DND-41 (cell line): ENCODE measurements at regions not wholly inside any gene's neighbourhood (a gene's known extent, or its start where the extent isn't known, plus 50 kb on each side); places are given as distances from the start of the nearest gene placed in this dataset.

Source experiments
- EZH2 ChIP-seq: IDR thresholded peaks from 3 replicates; pipeline ENCODE4 v1.6.1; 2012; ENCODE audit warnings: borderline replicate concordance, low read depth, mild to moderate bottlenecking, moderate library complexity, low read length, inconsistent platforms; ENCODE audit not compliant: severe bottlenecking
- TF ChIP-seq, protein P1 (sequence below): IDR thresholded peaks from 2 replicates; pipeline ENCODE4 v1.5.1; 2012; ENCODE audit warnings: borderline replicate concordance, low read length, moderate library complexity, mild to moderate bottlenecking; ENCODE audit not compliant: poor library complexity, severe bottlenecking; ENCODE audit errors: extremely low read depth

DNA sequence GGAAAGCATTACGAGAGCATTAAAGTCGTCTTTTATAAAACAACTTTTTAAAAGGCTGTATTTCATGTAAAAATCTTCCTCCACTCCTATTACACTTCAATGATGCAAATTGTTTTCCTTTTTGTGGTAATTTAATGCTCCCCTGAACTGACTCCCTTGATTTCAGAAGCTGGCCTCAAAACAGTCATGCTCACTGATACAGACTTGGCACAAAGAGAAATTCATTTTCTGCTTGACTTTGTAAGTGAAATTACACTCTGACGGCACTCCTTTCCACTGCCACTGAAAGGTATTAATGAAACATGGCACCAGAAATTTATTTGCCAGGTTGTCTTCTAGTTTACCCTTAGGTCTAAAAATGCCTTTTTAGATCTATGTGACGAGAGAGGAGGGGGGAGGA is 215.5 kb downstream of the LRRC3B start:
- TF ChIP-seq, protein P1, sequence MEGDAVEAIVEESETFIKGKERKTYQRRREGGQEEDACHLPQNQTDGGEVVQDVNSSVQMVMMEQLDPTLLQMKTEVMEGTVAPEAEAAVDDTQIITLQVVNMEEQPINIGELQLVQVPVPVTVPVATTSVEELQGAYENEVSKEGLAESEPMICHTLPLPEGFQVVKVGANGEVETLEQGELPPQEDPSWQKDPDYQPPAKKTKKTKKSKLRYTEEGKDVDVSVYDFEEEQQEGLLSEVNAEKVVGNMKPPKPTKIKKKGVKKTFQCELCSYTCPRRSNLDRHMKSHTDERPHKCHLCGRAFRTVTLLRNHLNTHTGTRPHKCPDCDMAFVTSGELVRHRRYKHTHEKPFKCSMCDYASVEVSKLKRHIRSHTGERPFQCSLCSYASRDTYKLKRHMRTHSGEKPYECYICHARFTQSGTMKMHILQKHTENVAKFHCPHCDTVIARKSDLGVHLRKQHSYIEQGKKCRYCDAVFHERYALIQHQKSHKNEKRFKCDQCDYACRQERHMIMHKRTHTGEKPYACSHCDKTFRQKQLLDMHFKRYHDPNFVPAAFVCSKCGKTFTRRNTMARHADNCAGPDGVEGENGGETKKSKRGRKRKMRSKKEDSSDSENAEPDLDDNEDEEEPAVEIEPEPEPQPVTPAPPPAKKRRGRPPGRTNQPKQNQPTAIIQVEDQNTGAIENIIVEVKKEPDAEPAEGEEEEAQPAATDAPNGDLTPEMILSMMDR, result no peak
- no peak for TF ChIP-seq EZH2
